GM21423 (cell line): ENCODE measurements at regions not wholly inside any gene's neighbourhood (a gene's known extent, or its start where the extent isn't known, plus 50 kb on each side); places are given as distances from the start of the nearest gene placed in this dataset.

Experiments
- ATAC-seq: cut with Tn5 transposase; IDR thresholded peaks from one replicate; pipeline ENCODE4 v1.9.1; 2021; ENCODE audit warnings: mild to moderate bottlenecking, moderate library complexity; ENCODE audit not compliant: unreplicated experiment

DNA sequence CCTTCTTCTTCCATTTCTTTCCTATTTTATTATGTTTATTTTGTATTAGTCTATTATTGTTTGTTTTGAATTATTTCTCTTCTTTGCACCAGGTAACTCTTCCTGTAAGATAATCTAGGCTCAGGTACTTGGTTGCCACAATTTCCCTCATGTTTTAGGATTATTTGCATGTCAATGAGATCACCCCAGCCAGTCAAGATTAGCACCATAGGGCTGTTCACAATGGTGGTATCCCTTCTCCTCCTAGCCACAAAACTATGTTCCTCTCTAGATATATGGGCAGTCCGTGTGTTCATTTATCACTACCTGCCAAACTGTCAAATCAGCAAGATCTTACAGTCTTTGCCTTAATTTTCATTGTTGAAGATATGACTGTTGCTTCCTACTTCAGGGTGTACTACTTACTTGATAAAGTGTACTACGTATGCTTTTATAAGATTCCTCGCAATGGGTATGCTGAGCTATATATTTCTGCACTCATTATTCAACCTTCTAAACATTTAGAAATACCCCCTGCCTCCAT lies 1536.2 kb downstream of the PLA2G4A start:
- ATAC-seq: no peak

DNA sequence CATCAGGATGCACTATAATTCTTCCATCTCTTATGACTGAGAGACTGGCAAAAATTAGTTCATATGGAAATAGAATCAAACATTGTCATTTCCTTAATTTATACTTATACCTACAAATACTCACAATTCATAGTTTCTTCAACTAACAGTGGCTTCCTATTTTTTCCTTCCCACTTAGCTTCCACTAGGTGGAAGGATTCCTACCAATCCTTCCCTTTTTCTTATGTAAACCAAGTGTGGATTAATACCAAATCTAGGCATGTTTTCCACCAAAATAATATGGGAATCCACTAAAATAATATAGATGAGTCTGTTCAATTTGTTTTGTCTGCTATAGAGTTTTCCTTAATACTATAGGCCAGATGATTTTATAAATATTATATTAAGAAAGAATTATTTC lies 1537.1 kb downstream of the PLA2G4A start:
- ATAC-seq: no peak

DNA sequence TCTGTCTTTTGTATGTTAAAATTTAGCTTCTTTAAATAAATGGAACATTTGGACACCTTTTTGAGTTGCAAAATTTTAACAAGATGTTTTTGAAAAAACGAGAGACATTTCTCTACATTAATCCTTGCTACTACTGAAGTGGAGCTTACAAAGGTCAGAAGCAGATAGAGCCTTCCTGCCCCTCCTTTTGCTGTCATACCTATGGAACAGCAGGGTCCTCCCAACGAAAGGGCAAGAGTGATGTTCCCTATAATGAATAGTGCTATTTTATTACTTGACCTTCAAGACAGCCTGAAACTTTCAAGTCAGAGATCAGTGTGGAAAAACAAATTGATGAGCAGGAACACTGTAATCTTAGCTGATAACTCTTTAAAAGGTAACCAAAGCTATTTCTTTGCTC lies 1538.9 kb downstream of the PLA2G4A start:
- no peak for ATAC-seq

DNA sequence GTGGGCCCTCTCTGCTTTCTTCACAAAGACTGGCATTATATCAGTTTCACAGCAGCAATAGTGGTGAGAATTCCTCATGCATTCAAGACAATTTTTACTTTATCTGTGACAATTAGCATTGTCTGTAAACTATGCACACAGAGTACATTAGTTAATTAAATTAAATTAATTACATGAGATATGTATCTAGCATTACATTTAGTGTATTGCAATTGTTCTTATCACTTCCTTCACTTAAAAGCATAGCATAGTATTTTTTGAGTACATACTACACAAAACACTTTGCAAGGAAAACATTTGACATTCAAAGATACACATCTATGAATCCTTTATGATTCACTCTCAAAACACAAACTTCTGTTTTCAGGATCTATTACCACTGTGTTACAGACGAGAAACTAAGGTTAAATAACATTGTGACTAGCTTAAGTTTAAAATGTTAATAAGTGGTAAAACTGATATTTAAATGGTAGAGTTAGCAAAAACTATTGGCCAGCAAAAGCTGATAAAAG lies 1542.6 kb downstream of the PLA2G4A start:
- no peak for ATAC-seq

DNA sequence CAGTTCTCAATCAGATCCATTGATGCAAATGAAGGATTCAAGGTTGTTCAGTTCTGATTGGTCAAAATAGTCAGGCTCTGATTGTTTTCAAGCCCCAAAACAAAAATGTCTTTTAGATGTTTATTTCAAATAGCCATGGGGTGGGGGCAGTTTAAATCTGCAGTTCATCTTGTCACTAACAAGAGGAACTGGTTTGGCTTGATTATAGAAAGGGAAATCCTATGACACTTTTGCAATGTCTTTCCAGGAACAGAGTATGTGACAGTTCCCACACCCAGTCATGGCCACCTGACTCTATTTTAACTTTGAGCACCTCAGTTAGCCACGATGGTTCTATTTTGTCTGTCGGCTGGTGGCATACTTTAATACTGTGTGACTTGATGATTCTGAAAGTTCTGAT lies 1544.1 kb downstream of the PLA2G4A start:
- ATAC-seq: no peak

DNA sequence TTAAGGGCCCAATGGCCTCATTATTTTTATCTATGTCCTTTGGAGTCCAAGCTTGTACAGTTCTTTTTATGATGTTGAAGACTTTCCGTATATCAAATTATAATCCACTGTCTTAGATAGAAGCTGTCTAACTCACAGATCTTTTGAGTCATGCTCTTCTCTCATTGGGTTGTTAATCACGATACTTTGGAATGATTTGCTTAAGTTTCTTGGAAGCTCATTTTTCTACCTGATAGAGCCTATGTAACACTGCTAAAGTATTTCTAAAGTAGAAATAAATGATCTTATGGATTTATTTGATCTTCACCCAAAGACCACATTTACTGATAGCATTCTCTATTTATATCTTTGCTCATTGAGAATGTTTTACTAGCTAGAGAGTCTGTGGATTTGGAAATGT lies 1554.1 kb downstream of the PLA2G4A start:
- ATAC-seq: no peak

DNA sequence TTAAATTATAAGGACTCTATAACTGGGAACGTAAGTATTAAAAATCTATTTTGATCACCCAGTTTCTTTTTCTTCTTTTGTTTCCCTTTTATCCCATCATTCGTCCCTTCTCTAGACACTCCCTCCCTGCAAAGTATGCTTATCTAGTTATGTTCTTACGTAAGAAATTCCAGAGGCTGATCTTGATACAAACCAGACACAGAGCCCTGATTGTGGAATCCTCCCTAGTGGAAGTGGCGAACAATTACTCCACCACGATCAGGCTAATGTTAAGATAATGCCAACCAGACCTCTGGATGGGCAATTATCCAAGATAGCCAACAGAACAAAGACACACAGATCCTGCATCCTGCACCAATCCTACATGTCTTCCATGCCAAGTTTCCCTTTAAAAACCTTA lies 1557.4 kb downstream of the PLA2G4A start:
- ATAC-seq: no peak

DNA sequence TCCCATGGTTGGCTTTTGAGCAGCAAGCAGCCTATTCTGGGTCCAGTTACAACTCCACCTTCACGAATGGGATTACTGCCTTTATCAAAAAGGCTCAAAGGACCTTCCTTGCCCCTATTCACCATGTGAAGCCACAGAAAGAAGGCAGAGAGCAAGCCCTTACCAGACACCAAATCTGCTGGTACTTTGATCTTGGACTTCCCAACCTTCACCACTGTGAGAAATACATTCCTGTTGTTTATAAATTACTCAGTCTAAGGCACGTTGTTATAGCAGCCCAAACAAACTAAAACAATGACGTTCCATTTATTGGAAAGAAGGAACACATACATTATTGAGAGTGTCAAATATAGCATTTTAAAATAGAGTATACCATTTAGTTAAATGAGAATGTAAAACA lies 1557.9 kb downstream of the PLA2G4A start:
- ATAC-seq: no peak

DNA sequence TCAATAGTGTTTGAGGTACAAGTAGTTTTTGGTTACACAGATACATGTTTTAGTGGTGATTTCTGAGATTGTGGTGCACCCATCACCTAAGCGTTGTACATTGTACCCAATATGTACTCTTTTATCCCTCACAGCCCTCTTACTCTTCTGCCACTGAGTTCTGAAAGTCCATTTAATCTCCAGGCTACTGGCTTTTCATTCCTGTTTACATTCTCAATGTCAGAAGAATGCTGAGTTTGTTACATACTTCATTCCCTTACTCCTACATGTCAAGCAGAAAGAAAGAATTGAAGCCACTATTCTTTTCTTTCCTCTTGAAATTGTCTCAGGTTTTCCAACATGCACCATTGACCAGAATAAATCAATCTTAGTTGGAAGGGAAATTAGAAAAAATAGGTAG lies 1565.9 kb downstream of the PLA2G4A start:
- no peak for ATAC-seq

DNA sequence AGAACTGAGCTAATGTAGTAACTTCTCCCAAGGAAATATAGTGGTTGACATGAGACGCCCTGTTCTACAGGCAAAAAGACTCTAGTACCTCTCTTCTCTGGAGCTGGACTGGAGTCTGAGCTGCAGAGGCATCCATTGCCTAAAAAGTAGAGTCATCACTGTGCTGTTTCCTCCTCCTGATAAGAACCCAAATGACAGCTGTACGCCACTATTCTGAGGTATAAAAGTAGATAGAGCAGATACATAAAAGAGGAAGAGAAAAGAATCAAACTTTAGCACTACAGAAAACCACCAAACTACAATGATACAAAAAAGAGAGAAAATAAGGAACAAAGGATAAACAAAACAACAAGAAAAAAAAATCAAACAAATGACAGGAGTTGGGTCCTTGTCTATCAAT lies 1568.8 kb downstream of the PLA2G4A start:
- ATAC-seq: no peak

DNA sequence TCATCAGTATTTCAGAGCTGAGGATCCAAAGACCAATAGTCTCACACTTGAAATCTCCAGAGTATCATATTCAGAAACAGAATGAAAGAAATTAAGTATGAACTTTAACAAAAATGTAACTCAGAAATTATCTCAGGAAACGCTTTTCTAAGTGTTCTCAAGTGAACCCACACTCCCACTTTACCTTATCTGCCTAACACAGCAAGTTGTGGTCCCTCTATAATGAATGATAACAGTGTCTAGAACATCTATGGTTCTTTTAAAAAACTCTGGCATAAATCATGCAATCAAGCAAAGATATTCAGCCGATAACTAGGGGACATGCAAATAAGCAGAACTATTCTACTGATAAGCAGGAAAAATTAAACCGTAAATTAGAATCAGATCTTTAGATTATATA lies 1574.2 kb downstream of the PLA2G4A start:
- no peak for ATAC-seq

DNA sequence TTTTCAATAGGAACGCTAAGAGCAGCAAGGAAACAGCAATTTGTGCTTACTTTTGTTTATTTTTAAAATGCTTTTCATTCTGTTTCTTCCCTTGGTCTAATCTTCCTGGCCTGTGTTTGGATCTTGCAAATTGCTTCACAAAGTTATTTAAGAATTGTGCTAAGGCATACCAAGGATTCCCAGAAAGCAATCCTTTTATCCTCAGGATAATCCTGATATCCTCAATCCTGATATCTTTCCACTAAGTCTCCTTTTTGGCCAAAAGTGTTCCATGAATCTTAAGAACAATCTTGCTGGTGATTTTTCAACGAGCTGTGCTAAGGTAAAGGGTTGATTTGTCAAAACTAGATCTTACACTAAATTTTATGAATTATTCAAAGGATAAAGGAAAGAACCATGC lies 1577.9 kb downstream of the PLA2G4A start:
- no peak for ATAC-seq

DNA sequence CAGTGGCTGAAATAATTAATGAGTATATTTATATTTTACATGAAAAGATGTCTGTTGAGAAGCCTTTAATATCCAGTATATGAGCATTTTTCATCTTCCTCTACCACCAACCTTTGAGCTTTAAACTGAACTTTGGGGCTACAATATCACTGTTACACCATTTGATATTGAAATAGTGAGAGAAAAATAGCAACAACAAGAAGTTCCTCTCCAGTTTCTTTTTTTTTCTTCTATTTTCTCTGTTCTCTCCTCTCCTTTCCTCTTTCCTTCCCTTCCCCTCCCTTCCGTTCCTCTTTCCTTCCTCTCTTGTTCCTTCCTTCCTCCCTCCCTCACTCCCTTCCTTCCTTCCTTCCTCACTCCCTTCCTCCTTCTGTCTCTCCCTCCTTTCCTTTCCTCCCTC lies 1591.4 kb downstream of the PLA2G4A start:
- no peak for ATAC-seq

DNA sequence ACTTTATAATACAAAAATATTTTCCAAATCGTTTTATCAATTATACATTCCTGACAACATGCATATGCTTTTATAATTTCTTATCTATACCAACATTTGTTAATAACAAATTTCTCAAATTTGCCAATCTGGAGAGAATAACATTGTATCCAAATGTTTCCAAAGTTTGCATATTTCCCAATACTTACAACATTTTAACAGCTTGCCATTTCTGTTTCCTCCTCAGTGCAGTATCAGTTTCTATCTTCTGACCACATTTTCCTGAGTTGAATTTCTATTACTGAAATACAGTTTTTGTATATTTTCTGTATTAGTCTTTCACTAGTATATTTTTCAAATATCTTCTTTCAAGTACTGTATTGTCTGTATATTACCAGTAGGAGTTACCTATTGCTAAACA lies 1594.3 kb downstream of the PLA2G4A start:
- no peak for ATAC-seq

DNA sequence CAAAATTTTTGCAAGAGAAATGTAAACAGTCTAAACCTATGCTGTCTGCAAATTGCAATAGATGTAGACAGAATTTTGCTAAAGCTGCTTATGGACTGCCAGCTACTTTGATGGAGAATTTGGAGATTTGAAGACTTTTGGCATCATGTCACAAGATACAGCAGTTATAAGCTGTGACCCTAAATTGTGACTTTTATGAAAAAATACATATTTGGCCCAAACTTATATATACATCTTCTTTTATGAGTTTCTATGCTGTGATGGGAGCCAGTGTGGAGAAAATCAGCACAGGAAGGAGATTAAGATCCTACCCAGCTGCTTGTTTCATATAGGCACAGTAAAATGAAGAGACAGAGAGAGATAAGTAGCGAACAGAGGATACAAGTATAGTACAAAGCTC lies 1595.4 kb downstream of the PLA2G4A start:
- ATAC-seq: no peak

DNA sequence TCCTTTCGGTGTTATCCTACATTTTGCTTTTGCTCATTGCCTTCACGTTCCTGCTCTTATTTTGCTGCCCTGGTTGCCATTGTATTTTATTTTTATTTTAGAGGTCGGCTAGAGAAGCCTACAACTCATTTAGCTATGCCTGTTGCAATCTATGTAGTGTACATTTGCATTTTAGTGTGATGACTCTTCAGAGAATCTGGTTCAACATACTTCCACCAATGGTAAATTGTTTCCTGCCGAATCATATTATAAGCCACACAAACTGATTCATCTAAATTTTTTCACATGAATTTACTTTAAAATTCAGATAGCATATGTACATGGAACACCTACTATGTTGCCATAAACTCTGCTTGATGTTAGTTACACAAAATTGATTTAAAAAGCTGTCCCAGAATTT lies 1596.9 kb downstream of the PLA2G4A start:
- no peak for ATAC-seq

DNA sequence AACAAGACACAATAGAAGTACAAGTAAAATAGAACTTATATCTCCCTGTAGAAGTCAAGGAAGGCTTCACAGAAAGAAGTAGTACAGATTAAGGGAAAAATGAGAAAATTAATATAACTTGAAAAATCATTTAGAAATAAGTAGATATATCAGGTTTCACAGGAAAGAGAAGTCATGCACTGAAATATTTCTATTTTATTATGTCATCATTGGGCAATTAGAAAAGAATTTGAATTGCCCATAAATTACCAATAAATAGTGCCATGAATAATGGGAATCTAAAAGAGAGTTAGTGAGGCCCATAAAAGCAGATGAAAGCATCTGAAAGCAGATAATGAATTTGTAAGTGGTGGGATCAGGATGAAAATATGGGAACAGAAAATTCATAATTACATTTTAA lies 1597.8 kb downstream of the PLA2G4A start:
- no peak for ATAC-seq

DNA sequence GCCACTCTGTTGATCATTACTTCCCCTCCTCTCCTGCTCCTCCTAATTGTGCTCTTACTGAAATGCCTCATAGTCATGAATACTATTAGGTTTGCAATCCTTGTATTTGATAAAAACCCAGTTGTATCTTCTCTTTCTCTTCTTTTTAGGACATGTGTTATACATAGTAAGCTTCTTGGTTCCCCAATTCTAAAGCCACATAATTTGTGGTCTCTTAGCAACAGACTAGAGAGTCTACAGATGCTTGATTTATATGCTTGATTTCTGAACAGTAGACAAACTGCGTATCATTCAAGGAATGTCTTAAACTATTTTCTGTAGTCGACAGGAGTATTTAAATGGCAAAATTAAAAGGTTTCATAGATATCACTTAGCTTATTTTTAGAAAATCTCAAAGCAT lies 1598.9 kb downstream of the PLA2G4A start:
- ATAC-seq: no peak

DNA sequence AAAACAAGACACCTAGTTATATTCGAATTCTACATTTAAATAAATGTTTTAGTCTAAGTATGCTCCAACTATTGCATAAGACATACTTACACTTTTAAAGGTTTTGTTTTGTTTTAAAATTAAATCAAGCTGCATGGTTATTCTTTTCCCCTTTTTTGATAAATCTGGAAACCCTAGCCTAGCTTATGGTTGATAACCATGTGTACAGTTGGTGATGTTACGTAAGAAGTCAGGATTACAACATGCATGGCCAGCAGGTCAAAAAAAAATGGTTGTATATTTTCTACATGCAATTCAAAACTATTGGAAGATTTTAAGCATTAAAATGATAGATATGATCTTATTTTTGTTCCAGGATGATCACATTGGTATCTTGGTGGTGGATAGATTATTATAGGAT lies 1600.6 kb downstream of the PLA2G4A start:
- ATAC-seq: no peak

DNA sequence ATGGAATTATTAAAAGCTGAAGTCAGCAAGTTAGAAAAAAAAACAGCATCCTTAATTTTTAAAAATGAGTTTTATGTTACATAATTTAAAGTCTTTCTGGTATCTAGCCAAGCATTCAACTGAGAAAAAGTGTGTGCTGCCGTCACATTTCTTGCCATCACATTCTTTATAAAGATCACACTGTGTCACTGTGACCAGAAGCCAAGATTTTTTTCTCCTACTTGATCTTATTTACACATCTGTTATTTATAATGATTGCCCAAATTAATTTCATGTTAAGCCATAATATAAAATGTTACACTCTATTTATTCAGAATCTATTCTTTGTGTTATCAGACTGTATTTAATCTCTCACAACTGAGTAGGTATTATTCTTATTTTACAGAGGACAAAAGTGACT lies 1603.7 kb downstream of the PLA2G4A start:
- no peak for ATAC-seq

DNA sequence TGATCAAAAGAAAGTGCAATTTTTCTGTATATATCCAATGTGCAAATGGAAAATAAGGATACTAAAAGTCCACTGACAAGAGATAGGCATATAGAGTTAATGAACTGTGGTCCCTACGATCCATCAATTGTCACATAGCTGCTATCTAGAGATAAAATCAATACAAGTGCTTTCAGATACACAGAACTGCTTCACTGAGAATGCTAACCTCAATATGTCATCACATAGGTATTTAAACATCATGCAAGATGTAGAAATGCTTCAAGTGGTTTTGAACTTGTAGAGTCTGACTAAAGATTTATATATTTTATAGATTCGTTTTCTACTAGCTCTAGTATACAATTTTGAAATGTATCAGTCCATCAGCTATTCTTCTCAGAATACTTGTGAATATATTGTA lies 1604.7 kb downstream of the PLA2G4A start:
- no peak for ATAC-seq

DNA sequence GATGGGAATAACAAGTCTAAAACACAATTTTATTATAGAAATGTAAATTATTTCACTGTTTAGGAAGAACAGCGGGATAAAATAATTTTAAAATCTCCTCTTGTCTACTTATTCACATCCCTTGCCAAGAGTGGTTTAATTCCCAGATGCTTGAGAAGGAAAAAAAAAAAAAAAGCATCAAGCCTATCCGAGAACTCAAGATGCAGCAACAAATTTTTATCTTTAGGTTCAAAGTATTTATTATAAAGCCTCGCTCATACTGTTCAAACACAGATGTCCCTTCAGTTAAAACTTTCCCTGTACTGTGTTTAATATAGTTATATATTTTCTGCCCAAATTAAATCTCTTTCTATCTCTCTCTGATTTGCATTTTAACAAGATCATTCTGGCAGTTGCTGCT lies 1615.8 kb downstream of the PLA2G4A start:
- no peak for ATAC-seq

DNA sequence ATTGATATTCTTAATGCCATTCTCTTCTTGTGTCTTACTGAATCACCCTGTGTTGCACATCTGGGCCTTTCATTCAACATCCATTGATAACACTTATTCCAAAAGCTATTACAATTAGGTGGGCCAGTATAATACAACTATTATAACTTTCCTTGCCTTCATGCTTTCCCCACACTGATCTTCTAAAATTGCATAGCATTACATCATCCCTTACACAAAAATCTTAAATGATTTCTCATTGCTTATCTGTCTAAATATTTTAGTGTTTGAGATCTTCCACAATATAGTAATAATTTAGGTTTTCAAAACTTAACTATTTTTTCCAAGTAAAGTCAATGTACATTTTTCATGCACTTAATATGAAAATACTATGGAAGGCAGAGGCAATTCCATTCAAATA lies 1634.1 kb downstream of the PLA2G4A start:
- ATAC-seq: no peak

DNA sequence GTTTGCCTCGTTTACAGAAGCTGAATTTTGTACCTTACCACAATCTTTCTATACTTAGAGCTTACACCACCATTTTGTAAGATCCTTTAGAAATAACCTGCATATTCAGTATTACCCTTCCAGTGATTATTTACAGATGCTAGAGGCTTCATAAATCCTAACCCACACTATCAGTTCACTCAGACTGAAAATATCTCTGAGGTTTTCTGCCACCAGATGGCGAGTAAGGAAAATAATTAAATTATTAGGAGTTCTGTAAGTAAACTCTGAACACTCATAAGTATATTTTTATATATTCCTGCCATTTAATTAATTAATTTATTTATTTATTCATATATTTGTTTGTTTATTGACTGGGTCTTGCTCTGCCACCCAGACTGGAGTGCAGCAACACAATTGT lies 1635.2 kb downstream of the PLA2G4A start:
- ATAC-seq: no peak
